Muscle of back (tissue), 3 donors: ENCODE measurements at regions not wholly inside any gene's neighbourhood (a gene's known extent, or its start where the extent isn't known, plus 50 kb on each side); places are given as distances from the start of the nearest gene placed in this dataset.
"Not testable (repeated sequence)": the region's sequence is repeated elsewhere in the genome, so short reads cannot be mapped to it uniquely, and the experiment has no call there.

ENCODE experiments used
- DNase-seq, 3 donors: peaks; one replicate each; pipeline versions ENCODE4 v3.0.0 to v3.0.0-alpha.2; 2013

DNA sequence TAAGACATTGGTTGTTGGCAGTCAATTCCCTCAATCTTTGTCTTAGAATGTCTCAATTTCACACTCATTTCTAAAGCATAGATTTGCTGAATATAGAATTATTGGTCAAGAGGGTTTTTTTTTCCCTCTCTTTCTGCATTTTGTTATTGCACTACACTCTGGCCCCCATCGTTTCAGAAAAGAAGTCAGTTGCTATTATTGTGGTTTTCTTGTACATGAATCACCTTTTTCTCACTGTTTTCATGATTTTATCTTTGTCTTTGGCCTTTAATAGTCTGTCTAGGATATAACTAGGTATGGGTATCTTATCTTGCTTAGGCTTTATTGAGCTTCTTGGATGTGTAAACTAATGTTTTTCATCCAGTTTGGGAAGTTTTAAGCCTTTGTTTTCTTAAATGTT is 194.3 kb upstream of the DAAM1 start:
- DNase-seq = no peak

GRCh38 chr14:59004012-59004411 is 184.5 kb upstream of the DAAM1 start:
- DNase-seq = no peak

DNA sequence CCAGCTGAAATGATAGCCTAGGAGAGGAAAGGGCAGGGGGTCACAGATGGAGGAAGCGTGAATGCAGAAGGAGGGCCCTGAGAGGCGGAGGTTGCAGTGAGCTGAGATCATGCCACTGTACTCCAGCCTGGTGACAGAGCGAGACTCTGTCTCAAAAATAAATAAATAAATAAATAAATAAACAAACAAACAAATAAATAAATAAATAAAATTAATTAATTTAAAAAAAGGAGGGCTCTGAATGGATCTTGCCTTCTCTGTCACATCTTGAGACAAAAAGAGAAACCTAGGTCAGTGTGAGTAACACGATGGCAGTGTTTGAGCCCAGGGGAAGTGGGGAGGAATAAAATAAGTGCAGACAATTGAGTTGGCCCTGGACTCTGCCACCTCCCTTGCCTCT is 182.3 kb upstream of the DAAM1 start:
- not testable (repeated sequence) for DNase-seq

DNA sequence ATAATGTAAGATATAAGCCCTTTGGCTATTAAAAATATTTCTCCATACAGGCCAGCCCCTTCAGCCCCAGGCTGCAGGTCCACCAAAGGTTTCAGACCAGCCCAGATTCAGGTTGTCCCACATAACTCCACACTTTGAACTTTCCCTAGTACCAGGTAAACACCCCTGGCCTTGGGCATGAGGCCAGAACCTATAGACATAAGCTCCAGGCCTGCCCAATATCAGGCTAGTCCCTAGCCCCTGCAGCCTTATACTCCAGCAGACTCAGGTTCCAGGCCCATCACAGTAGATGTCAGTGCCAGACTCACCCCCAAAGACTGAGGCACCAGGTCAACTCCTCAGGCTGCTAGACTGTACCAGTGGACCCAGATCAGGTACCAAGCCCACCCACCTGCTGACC is 178.5 kb upstream of the DAAM1 start:
- DNase-seq = no peak

DNA sequence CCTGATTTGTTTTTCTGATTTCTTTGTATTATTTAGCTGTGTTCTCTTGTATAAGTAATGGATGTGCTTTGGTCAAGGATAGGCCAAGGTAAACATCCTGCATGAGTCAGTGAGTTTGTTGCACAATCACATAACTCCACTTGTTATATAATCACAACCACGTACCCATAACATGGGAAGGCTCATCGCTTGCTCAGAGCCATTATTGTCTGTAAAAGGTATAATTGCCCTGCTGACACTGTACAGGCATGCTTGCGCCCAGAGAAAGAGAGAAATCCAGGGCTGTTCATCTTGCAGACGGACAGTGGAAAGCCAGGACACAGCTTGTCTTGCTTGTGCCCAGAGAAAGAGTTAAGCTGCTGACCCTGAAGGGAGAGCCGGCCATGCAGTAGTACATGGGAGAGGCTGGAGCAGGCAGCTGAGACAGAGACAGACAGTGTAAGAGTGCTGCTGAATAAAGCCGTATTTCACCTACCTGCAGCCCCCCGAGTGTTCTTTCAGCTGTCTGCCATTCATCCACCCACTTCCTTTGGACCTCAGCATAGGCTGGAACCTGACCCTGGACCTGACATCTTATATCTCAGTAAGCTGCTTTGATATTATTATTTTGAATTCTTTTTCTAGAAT is 174.7 kb upstream of the DAAM1 start:
- no peak for DNase-seq

GRCh38 chr14:59015482-59015881 is 173.0 kb upstream of the DAAM1 start:
- no peak for DNase-seq

- no peak for DNase-seq
Observed at GRCh38 chr14:59017285-59017965, 171.0 kb upstream of the DAAM1 start.

GRCh38 chr14:59018460-59018859 is 170.0 kb upstream of the DAAM1 start:
- DNase-seq = no peak

- DNase-seq = no peak
Observed at GRCh38 chr14:59018978-59019377, 169.5 kb upstream of the DAAM1 start.

DNA sequence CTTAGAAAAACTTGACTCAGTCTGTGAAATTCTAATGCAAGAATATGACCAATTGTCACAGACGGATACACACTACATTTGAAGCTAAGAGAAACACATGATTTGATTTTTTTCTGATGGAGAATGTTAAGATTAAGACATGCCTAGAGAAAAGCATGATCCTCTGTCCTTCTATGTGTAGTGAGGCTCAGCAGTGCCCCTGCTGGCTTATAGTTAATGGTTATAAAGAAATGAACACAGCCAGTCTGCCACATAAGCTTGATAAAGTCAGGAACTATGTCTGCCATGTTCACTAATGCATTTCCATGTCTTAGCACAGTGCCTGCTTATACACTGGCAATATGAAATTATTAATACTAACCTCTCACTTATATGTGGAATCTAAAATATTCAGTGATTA is 168.1 kb upstream of the DAAM1 start:
- DNase-seq = no peak

GRCh38 chr14:59022144-59022543 is 166.3 kb upstream of the DAAM1 start:
- no peak for DNase-seq

- no peak for DNase-seq
Observed at GRCh38 chr14:59026081-59026480, 162.4 kb upstream of the DAAM1 start.

DNA sequence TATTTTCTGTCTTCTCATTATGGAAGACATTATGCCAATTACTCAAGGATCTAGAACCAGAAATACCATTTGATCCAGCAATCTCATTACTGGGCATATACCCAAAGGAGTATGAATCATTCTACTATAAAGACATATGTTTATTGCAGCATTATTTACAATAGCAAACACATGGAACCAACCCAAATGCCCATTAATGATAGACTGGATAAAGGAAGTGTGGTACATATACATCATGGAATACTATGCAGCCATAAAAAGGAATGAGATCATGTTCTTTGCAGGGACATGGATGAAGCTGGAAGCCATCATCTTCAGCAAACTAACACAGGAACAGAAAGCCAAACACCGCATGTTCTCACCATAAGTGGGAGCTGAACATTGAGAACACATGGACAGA is 161.8 kb upstream of the DAAM1 start:
- DNase-seq = not testable (repeated sequence)

GRCh38 chr14:59028476-59029202 is 159.8 kb upstream of the DAAM1 start:
- peak; percentile 64 to 92 (median 85) for DNase-seq

GRCh38 chr14:59032826-59033225 is 155.6 kb upstream of the DAAM1 start:
- no peak for DNase-seq

- no peak for DNase-seq
Observed at GRCh38 chr14:59036134-59036533, 152.3 kb upstream of the DAAM1 start.

GRCh38 chr14:59037086-59037485 is 151.4 kb upstream of the DAAM1 start:
- DNase-seq = no peak

DNA sequence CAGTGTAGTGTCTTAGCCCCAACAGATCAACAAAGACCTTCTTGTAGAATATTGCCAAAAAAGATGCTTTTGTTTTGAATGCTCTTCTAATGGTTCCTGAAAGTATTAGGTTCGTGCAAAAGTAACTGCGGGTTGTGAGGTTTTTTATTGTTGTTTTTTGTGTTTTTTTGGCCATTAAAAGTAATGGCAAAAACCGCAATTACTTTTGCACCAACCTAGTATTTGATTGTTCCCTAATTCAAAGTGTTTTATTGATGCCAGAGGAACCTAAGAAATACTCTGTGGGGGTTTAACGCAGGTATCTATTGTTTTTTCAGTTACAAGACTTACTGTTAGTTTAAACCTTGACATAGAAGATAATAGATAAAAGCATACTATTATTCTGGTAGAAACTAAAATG is 150.8 kb upstream of the DAAM1 start:
- DNase-seq = no peak

DNA sequence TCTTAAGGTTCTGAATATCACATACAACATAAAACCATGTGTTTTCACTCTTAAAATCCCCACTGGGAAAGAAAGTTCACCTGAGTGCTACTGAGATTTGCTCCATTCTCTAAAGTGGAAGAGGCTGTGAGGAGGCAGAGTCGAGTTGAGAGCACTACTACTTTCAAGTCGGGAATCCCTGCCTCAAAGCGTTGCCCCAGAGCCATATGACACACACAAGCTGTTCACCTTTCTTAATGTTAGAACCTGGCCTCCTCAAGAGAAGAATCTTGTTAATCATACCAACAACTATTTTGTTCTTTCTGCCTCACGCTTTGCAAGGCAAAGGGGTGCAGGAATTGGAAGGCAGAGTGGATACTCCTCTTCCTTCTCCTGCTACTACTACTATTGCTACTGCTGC is 149.7 kb upstream of the DAAM1 start:
- DNase-seq = no peak

DNA sequence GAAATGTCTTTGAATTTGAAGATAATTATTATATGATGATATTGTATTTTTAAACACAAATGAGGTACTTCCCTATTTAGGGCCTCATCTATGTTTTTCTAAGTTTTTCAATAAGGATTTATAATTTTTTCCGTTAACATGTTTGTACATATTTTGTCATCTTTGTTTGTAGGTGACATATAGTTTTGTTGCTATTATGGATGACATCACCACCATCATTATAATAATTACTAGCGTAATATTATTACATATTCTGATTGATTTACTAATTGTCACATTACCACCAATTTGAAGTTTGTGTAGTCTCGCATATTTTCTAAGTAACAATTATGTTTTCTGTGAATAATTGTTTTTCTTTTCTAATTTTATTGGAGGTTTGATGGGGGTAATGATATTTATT is 147.2 kb upstream of the DAAM1 start:
- no peak for DNase-seq

GRCh38 chr14:59044707-59045106 is 143.8 kb upstream of the DAAM1 start:
- DNase-seq = no peak

- DNase-seq = no peak
Observed at GRCh38 chr14:59046746-59047145, 141.7 kb upstream of the DAAM1 start.

DNA sequence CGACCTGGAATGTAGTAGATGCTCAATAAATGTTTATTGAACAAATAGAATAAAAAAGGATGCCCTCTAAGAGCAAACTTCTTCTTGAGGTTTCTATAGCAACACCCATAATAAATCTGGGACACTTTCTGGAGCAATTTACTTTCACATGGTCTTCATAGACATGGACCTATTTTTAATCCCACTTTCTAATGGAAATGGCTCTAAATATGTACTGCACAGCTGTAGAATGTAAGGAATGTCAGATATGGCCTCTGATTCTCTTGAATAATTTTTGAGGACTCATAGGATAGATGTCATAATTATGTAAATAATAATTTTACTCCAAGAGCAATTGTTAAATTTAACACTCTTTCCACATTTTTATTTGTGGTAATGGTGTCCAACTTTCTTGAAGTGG is 133.5 kb upstream of the DAAM1 start:
- DNase-seq = no peak
